ENCODE measurements at regions not wholly inside any gene's neighbourhood (a gene's known extent, or its start where the extent isn't known, plus 50 kb on each side); places are given as distances from the start of the nearest gene placed in this dataset.

- TF ChIP-seq, protein P1, sequence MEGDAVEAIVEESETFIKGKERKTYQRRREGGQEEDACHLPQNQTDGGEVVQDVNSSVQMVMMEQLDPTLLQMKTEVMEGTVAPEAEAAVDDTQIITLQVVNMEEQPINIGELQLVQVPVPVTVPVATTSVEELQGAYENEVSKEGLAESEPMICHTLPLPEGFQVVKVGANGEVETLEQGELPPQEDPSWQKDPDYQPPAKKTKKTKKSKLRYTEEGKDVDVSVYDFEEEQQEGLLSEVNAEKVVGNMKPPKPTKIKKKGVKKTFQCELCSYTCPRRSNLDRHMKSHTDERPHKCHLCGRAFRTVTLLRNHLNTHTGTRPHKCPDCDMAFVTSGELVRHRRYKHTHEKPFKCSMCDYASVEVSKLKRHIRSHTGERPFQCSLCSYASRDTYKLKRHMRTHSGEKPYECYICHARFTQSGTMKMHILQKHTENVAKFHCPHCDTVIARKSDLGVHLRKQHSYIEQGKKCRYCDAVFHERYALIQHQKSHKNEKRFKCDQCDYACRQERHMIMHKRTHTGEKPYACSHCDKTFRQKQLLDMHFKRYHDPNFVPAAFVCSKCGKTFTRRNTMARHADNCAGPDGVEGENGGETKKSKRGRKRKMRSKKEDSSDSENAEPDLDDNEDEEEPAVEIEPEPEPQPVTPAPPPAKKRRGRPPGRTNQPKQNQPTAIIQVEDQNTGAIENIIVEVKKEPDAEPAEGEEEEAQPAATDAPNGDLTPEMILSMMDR (conservative IDR thresholded peaks at IDR 0.05; ENCODE audit: low read depth, low read length) = no peak
- TF ChIP-seq MAZ (IDR thresholded peaks at IDR 0.05; ENCODE audit: borderline replicate concordance, low read depth, low read length) = no peak
These were observed 877.7 kb downstream of the GALC start for GRCh38 chr14:87115234-87115633.

Measured in IMR-90 (cell line).